HG03196 (cell line): ENCODE measurements at regions not wholly inside any gene's neighbourhood (a gene's known extent, or its start where the extent isn't known, plus 50 kb on each side); places are given as distances from the start of the nearest gene placed in this dataset.

ENCODE experiments used
- ATAC-seq: cut with Tn5 transposase; IDR thresholded peaks from one replicate; pipeline ENCODE4 v1.9.1; 2021; ENCODE audit not compliant: unreplicated experiment

DNA sequence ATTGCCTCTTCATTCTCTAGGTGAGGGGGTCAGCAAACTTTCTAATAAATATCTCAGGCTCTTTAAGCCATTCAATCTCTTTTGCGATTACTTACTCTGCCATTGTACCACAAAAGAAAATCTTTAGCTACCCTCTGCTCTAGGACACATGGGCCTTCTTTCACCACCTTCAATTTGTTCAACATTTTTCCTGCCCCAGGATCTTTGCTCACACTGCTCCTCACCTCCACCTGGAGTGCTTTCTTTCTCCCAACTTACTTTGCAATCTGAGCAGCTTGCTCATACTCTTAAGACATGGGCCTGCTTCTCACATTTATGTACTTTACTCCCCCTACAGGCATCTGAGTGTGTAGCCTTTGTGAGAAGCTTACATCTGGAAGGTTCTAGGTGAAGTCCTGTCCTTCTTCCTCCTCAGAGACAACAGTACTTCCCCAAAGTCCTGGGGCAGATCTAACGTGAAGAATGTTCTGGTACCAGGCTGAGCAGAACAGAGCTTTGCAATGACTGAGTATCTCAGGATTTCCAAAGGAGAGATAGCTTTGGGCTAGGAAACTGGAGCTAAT, 55.0 kb upstream of the PRDM5 start:
- ATAC-seq = peak; percentile 83

DNA sequence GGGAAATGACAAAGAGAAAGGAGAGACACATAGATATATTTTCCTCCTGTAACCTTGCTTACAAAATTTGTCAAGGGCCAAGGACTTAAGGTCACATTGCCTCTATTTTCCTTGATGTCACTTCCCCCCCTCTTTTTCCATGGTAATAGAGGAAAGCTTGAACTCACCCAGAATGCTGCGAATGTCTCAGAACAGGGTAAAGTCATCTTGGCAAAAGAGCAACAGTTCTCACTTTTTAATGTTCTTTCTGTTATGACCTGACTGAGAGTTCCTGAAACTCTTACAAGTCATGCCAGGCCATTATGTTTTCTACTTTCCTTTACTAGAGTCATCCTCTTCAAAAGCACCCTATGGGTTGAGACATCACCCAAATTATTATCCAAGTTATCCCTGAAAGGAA, 50.7 kb upstream of the PRDM5 start:
- no peak for ATAC-seq
